DND-41 (cell line): ENCODE measurements at regions not wholly inside any gene's neighbourhood (a gene's known extent, or its start where the extent isn't known, plus 50 kb on each side); places are given as distances from the start of the nearest gene placed in this dataset.

ENCODE experiments used
- EZH2 ChIP-seq: IDR thresholded peaks from 3 replicates; pipeline ENCODE4 v1.6.1; 2012; ENCODE audit warnings: borderline replicate concordance, low read depth, mild to moderate bottlenecking, moderate library complexity, low read length, inconsistent platforms; ENCODE audit not compliant: severe bottlenecking
- TF ChIP-seq, protein P1 (sequence below): IDR thresholded peaks from 2 replicates; pipeline ENCODE4 v1.5.1; 2012; ENCODE audit warnings: borderline replicate concordance, low read length, moderate library complexity, mild to moderate bottlenecking; ENCODE audit not compliant: poor library complexity, severe bottlenecking; ENCODE audit errors: extremely low read depth

DNA sequence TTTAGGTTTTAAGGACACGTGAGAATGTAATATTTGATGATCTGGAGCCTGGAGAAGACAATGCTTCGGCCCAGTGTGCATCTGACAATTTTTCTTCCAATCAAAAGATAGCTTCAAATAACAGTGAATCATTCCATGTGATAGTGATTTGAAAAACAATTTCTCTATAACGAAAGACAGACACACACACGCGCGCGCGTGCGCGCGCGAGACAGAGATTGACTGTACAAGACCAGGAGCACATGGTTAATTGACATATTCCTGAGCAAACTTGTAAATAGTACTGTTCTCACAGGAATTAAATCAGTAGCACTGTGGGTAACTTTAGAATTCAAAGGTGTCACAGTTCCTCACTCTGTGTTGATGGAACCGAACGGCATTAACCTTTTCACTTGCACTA is 287.5 kb upstream of the LMO3 start:
- TF ChIP-seq, protein P1, sequence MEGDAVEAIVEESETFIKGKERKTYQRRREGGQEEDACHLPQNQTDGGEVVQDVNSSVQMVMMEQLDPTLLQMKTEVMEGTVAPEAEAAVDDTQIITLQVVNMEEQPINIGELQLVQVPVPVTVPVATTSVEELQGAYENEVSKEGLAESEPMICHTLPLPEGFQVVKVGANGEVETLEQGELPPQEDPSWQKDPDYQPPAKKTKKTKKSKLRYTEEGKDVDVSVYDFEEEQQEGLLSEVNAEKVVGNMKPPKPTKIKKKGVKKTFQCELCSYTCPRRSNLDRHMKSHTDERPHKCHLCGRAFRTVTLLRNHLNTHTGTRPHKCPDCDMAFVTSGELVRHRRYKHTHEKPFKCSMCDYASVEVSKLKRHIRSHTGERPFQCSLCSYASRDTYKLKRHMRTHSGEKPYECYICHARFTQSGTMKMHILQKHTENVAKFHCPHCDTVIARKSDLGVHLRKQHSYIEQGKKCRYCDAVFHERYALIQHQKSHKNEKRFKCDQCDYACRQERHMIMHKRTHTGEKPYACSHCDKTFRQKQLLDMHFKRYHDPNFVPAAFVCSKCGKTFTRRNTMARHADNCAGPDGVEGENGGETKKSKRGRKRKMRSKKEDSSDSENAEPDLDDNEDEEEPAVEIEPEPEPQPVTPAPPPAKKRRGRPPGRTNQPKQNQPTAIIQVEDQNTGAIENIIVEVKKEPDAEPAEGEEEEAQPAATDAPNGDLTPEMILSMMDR: no peak
- no peak for TF ChIP-seq EZH2
